HEK293T (cell line): ENCODE measurements at regions not wholly inside any gene's neighbourhood (a gene's known extent, or its start where the extent isn't known, plus 50 kb on each side); places are given as distances from the start of the nearest gene placed in this dataset.

Experiments used
- ARNT ChIP-seq: fragments of 450-650 bp; IDR thresholded peaks from 2 replicates; pipeline ENCODE4 v1.6.1; 2017; ENCODE audit warnings: mild to moderate bottlenecking
- BHLHE40 ChIP-seq: fragments of 450-650 bp; IDR thresholded peaks from 2 replicates; pipeline ENCODE4 v1.6.1; 2016; ENCODE audit warnings: mild to moderate bottlenecking, moderate library complexity, borderline replicate concordance
- ELF4 ChIP-seq: fragments of 450-650 bp; IDR thresholded peaks from 2 replicates; pipeline ENCODE4 v1.6.1; 2017; ENCODE audit warnings: antibody characterized with exemption
- FOXA1 ChIP-seq: fragments of 450-650 bp; IDR thresholded peaks from 2 replicates; pipeline ENCODE4 v1.6.1; 2016; ENCODE audit warnings: mild to moderate bottlenecking
- FOXM1 ChIP-seq: fragments of 450-650 bp; IDR thresholded peaks from 2 replicates; pipeline ENCODE4 v1.6.1; 2017; ENCODE audit warnings: mild to moderate bottlenecking, borderline replicate concordance
- L3MBTL2 ChIP-seq: fragments of 450-650 bp; conservative IDR thresholded peaks from 2 replicates; pipeline ENCODE4 v1.6.1; 2016; ENCODE audit warnings: mild to moderate bottlenecking
- SP1 ChIP-seq: fragments of 450-650 bp; IDR thresholded peaks from 2 replicates; pipeline ENCODE4 v1.6.1; 2017
- SUZ12 ChIP-seq: fragments of 450-650 bp; IDR thresholded peaks from 2 replicates; pipeline ENCODE4 v1.6.1; 2016; ENCODE audit warnings: mild to moderate bottlenecking
- ZNF384 ChIP-seq: fragments of 450-650 bp; IDR thresholded peaks from 2 replicates; pipeline ENCODE4 v1.6.1; 2016

DNA sequence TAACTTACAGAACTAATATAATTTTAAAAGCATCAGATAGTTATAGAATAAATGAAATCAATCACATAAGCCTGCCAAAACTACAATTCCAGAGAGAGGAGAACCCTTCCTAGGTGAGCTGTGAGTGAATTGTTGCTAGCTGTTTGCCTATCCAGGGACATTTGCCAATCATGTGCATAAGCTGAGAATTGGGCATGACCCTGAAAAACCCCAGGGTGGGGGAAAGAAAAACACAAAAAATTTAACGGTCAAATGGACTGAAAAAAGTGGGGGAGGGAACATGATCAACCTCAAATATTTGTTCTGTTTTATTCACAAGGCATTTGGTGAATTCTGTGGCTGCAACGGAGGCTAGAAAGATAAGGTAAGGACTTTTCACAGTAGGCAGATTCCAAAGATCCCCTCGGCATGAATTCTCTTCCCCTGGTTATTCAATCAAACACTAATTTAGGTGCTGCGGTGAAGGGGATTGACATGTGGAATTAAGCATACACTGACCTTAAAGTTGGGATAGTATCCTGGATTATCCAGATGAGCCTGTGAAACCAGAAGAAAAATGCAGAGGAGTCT, 203.9 kb upstream of the RGPD4 start:
- TF ChIP-seq ZNF384 (no peak), FOXA1 (no peak), BHLHE40 (no peak), SUZ12 (no peak), L3MBTL2 (no peak), ELF4 (no peak), SP1 (no peak), ARNT (no peak), FOXM1 (no peak)
